H1 (cell line): ENCODE measurements at regions not wholly inside any gene's neighbourhood (a gene's known extent, or its start where the extent isn't known, plus 50 kb on each side); places are given as distances from the start of the nearest gene placed in this dataset.

ENCODE experiments used
- CREB1 ChIP-seq: IDR thresholded peaks from 2 replicates; pipeline ENCODE4 v1.6.1; 2012; ENCODE audit warnings: inconsistent platforms
- CTCF ChIP-seq, 3 experiments: IDR thresholded peaks; 1 replicate in 2 of 3; 2 replicates in 1 of 3; pipeline versions ENCODE4 v1.5.1 to v1.6.1; 2011; ENCODE audit warnings: low read length in 3 of 3, mild to moderate bottlenecking in 3 of 3, inconsistent platforms in 2 of 3, low read depth in 1 of 3, moderate library complexity in 1 of 3; ENCODE audit not compliant: insufficient read depth in 1 of 3; ENCODE audit errors: control extremely low read depth in 1 of 3
- EGR1 ChIP-seq: IDR thresholded peaks from 2 replicates; pipeline ENCODE4 v1.6.1; 2011; ENCODE audit warnings: low read depth, low read length, borderline replicate concordance
- EP300 ChIP-seq, 2 experiments: IDR thresholded peaks; 1 replicate in 1 of 2; 2 replicates in 1 of 2; pipeline ENCODE4 v1.6.1; 2011 to 2012; ENCODE audit warnings: low read depth in 2 of 2, low read length in 2 of 2, mild to moderate bottlenecking in 2 of 2, borderline replicate concordance in 1 of 2, inconsistent platforms in 1 of 2, moderate library complexity in 1 of 2
- EZH2 ChIP-seq: fragments of 200-600 bp; sonication (generic); IDR thresholded peaks from 2 replicates; pipeline ENCODE4 v1.7.1; 2012; ENCODE audit warnings: low read depth, mild to moderate bottlenecking, moderate library complexity, low read length, inconsistent platforms; ENCODE audit not compliant: severe bottlenecking
- FOSL1 ChIP-seq: IDR thresholded peaks from 2 replicates; pipeline ENCODE4 v1.6.1; 2011; ENCODE audit warnings: mild to moderate bottlenecking, low read depth, low read length, moderate library complexity; ENCODE audit not compliant: insufficient read depth
- GABPA ChIP-seq: IDR thresholded peaks from 2 replicates; pipeline ENCODE4 v1.6.1; 2011; ENCODE audit warnings: mild to moderate bottlenecking, low read length, moderate library complexity, borderline replicate concordance; ENCODE audit not compliant: insufficient read depth
- POLR2A ChIP-seq, 2 experiments: IDR thresholded peaks; 1 replicate in 1 of 2; 2 replicates in 1 of 2; pipeline ENCODE4 v1.6.1; 2011; ENCODE audit warnings: low read depth in 2 of 2, low read length in 2 of 2, mild to moderate bottlenecking in 2 of 2; ENCODE audit errors: control extremely low read depth in 1 of 2
- SP1 ChIP-seq: IDR thresholded peaks from 2 replicates; pipeline ENCODE4 v1.6.1; 2011; ENCODE audit warnings: low read depth, low read length
- USF2 ChIP-seq: IDR thresholded peaks from 2 replicates; pipeline ENCODE4 v1.6.1; 2011; ENCODE audit warnings: low read length, improper control_type of control experiment
- ZNF274 ChIP-seq: IDR thresholded peaks from 2 replicates; pipeline ENCODE4 v1.7.0; 2012; ENCODE audit warnings: low read length, borderline replicate concordance; ENCODE audit errors: extremely low read depth

- TF ChIP-seq CTCF (IDR thresholded peaks at IDR 0.05; ENCODE audit: control extremely low read depth in 1 of 3, insufficient read depth in 1 of 3, low read depth in 1 of 3, low read length in 3 of 3) = no peak
- TF ChIP-seq EGR1 = no peak
- no peak for TF ChIP-seq USF2
- TF ChIP-seq ZNF274 = no peak
- no peak for TF ChIP-seq EZH2
- TF ChIP-seq POLR2A (IDR thresholded peaks at IDR 0.05; ENCODE audit: control extremely low read depth in 1 of 2, low read depth in 2 of 2, low read length in 2 of 2) = no peak
- no peak for TF ChIP-seq SP1
- TF ChIP-seq CREB1 = peak; percentile 83
- TF ChIP-seq GABPA = no peak
- TF ChIP-seq EP300 (IDR thresholded peaks at IDR 0.05; ENCODE audit: borderline replicate concordance in 1 of 2, low read depth in 2 of 2, low read length in 2 of 2) = no peak
- no peak for TF ChIP-seq FOSL1
These were observed 241.4 kb downstream of the BRD1 start for GRCh38 chr22:49586244-49586748.
